A673 (cell line): ENCODE measurements at regions not wholly inside any gene's neighbourhood (a gene's known extent, or its start where the extent isn't known, plus 50 kb on each side); places are given as distances from the start of the nearest gene placed in this dataset.

Source experiments
- CTCF ChIP-seq: fragments of 300-800, 200-600 bp; sonication (generic); conservative IDR thresholded peaks from 2 replicates; pipeline ENCODE4 v1.5.1; 2017; ENCODE audit warnings: low read depth, mild to moderate bottlenecking, antibody characterized with exemption, low read length, moderate library complexity, mixed read lengths
- EZH2 ChIP-seq: fragments of 200-600 bp; sonication (generic); IDR thresholded peaks from 2 replicates; pipeline ENCODE4 v1.6.1; 2017; ENCODE audit warnings: borderline replicate concordance, low read depth, mild to moderate bottlenecking, mixed read lengths, antibody characterized with exemption, low read length; ENCODE audit not compliant: poor library complexity, severe bottlenecking

GRCh38 chr10:43931308-43931930 is 282.7 kb upstream of the ZNF32 start:
- TF ChIP-seq CTCF (no peak), EZH2 (no peak)
